Loucy (cell line): ENCODE measurements at regions not wholly inside any gene's neighbourhood (a gene's known extent, or its start where the extent isn't known, plus 50 kb on each side); places are given as distances from the start of the nearest gene placed in this dataset.

Experiments used
- CTCF ChIP-seq: fragments of 200-600 bp; sonication (generic); conservative IDR thresholded peaks from 2 replicates; pipeline ENCODE4 v1.5.1; 2014; ENCODE audit warnings: mild to moderate bottlenecking, antibody characterized with exemption, low read length
- EZH2phosphoT487 ChIP-seq: fragments of 200-600 bp; IDR thresholded peaks from 2 replicates; pipeline ENCODE4 v1.6.1; 2018; ENCODE audit warnings: antibody characterized with exemption, mild to moderate bottlenecking, moderate library complexity, borderline replicate concordance

DNA sequence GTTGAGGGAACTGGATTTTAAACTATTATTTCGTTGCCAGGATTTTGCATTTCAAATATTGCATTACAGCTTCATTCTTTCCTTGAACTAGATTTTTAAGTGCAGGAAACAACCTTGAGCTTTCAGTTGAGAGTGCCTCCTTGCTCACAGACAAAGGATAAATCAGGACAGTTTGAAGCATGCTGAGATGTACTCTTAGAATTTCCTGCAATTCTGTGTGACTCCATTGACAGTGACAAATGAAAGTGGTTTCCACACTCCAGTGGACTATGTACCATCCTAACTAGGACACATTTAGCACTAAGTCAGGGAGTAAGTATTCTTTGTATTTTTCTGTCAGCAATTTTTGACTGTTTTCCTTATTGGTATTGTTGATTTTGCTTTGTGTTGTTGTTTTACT is 100.0 kb upstream of the PLCXD3 start:
- TF ChIP-seq CTCF = no peak
- no peak for TF ChIP-seq EZH2phosphoT487
